Neural cell (in vitro differentiated cells): ENCODE measurements at regions not wholly inside any gene's neighbourhood (a gene's known extent, or its start where the extent isn't known, plus 50 kb on each side); places are given as distances from the start of the nearest gene placed in this dataset.

Experiments used
- H2AFZ ChIP-seq: fragments of 200-600, 300-800 bp; sonication (generic), shearing (Covaris generic); 2 replicates; pipeline ENCODE4 v1.6.0; 2014; ENCODE audit warnings: low read depth, mild to moderate bottlenecking, antibody characterized with exemption, low read length, moderate library complexity
- H3F3A ChIP-seq: fragments of 200-600 bp; shearing (Covaris generic); 2 replicates; pipeline ENCODE4 v1.6.1; 2016; ENCODE audit warnings: mild to moderate bottlenecking, moderate library complexity, mixed read lengths, antibody characterized with exemption, low read length; ENCODE audit not compliant: insufficient read depth, poor library complexity, severe bottlenecking
- H3K27ac ChIP-seq: fragments of 200-600, 300-800 bp; sonication (generic), shearing (Covaris generic); 2 replicates; pipeline ENCODE4 v1.5.1; 2014; ENCODE audit warnings: mild to moderate bottlenecking, low read length, moderate library complexity
- H3K27me3 ChIP-seq: fragments of 300-800, 200-600 bp; sonication (generic), shearing (Covaris generic); 2 replicates; pipeline ENCODE4 v1.6.0; 2014; ENCODE audit warnings: mild to moderate bottlenecking, low read depth, low read length, moderate library complexity; ENCODE audit not compliant: insufficient read depth
- H3K36me3 ChIP-seq: fragments of 300-800, 200-600 bp; sonication (generic), shearing (Covaris generic); 2 replicates; pipeline ENCODE4 v1.5.1; 2014; ENCODE audit warnings: mild to moderate bottlenecking, antibody characterized with exemption, low read length, moderate library complexity; ENCODE audit not compliant: insufficient read depth
- H3K4me2 ChIP-seq: fragments of 300-800, 200-600 bp; sonication (generic), shearing (Covaris generic); 2 replicates; pipeline ENCODE4 v1.6.0; 2014; ENCODE audit warnings: mild to moderate bottlenecking, low read length
- H3K4me3 ChIP-seq: fragments of 300-800, 200-600 bp; sonication (generic), shearing (Covaris generic); 2 replicates; pipeline ENCODE4 v1.5.1; 2014; ENCODE audit warnings: mild to moderate bottlenecking, low read length, moderate library complexity
- H3K79me2 ChIP-seq: fragments of 200-600 bp; shearing (Covaris generic); replicated peaks from 2 replicates; pipeline ENCODE4 v1.6.0; 2014; ENCODE audit warnings: mild to moderate bottlenecking, low read length, moderate library complexity; ENCODE audit not compliant: insufficient read depth
- H3K9ac ChIP-seq: fragments of 300-800, 200-600 bp; sonication (generic), shearing (Covaris generic); 2 replicates; pipeline ENCODE4 v1.6.1; 2016; ENCODE audit warnings: mild to moderate bottlenecking, low read length, mixed read lengths
- H3K9me2 ChIP-seq: fragments of 200-600 bp; shearing (Covaris generic); 2 replicates; pipeline ENCODE4 v1.6.1; 2016; ENCODE audit warnings: mild to moderate bottlenecking, low read length, mixed read lengths; ENCODE audit not compliant: insufficient read depth
- H3K9me3 ChIP-seq: fragments of 200-600, 300-800 bp; sonication (generic), shearing (Covaris generic); 2 replicates; pipeline ENCODE4 v1.6.1; 2016; ENCODE audit warnings: mild to moderate bottlenecking, mixed run types, low read length, moderate library complexity, mixed read lengths
- H4K20me1 ChIP-seq: fragments of 200-600 bp; shearing (Covaris generic); 2 replicates; pipeline ENCODE4 v1.6.1; 2016; ENCODE audit warnings: mild to moderate bottlenecking, mixed run types; ENCODE audit not compliant: insufficient read depth
- CTCF ChIP-seq: fragments of 450-650 bp; IDR thresholded peaks from 2 replicates; pipeline ENCODE4 v1.5.1; 2014; ENCODE audit warnings: antibody characterized with exemption, mild to moderate bottlenecking, moderate library complexity; ENCODE audit not compliant: poor library complexity, severe bottlenecking
- EP300 ChIP-seq: fragments of 450-650 bp; conservative IDR thresholded peaks from 2 replicates; pipeline ENCODE4 v1.6.1; 2014; ENCODE audit warnings: antibody characterized with exemption, mild to moderate bottlenecking, moderate library complexity; ENCODE audit not compliant: poor library complexity, severe bottlenecking
- EZH2 ChIP-seq: fragments of 200-600, 300-800 bp; shearing (Covaris generic), sonication (generic); IDR thresholded peaks from 2 replicates; pipeline ENCODE4 v1.6.1; 2014; ENCODE audit warnings: antibody characterized with exemption, low read length, borderline replicate concordance, mild to moderate bottlenecking; ENCODE audit not compliant: insufficient read depth, poor library complexity, severe bottlenecking
- RAD21 ChIP-seq: fragments of 450-650 bp; conservative IDR thresholded peaks from 2 replicates; pipeline ENCODE4 v1.6.1; 2014; ENCODE audit warnings: antibody characterized with exemption, mild to moderate bottlenecking, moderate library complexity
- SMC3 ChIP-seq: fragments of 450-650 bp; conservative IDR thresholded peaks from 2 replicates; pipeline ENCODE4 v1.6.1; 2014; ENCODE audit warnings: antibody characterized with exemption, mild to moderate bottlenecking, moderate library complexity; ENCODE audit not compliant: poor library complexity
- TAF1 ChIP-seq: IDR thresholded peaks from 2 replicates; pipeline ENCODE4 v1.6.1; 2012; ENCODE audit warnings: low read depth
- TF ChIP-seq, protein P1 (sequence below): IDR thresholded peaks from 2 replicates; pipeline ENCODE4 v1.6.1; 2012; ENCODE audit warnings: borderline replicate concordance

DNA sequence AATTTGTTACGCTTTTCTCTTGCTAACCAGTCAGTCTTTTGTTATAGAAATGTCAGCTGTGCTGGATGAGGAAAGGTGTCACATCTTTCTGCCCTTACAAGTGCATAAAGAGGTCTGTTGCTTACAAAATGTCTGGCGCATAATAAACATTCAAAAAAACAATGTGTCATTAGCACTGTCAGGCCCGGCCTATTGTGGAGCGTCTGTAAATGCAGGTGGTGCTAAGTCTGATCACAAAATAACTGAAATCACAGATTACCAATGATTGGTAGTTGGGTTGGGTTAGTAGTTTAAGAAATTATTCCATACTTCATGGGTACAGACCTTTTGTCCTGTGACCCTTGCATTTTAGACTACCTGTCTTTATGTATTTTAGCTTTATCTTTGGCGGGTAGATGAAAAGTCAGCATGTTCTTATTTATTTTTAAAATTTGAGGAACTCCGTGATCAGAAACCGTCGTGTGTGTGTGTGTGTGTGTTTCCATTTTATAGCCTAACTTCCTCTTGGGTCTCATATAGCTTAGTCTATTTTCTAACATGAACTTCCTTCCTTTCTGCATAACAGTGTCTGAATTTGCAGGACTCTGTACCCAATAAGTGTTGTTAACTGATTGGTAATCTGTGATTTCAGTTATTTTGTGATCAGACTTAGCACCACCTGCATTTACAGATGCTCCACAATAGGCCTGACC lies 88.1 kb upstream of the IFNGR1 start:
- Histone ChIP-seq H4K20me1 (no peaks in the 10 kb centered on the region), H3K79me2 (no peaks in the 10 kb centered on the region), H2AFZ (no peak overlapping the region), H3K4me3 (no peak overlapping the region), H3K36me3 (no peaks in the 10 kb centered on the region), H3K9ac (no peak overlapping the region), H3K9me3 (no peaks in the 10 kb centered on the region), H3K9me2 (no peaks in the 10 kb centered on the region), H3K4me2 (no peak overlapping the region), H3K27me3 (no peaks in the 10 kb centered on the region), H3F3A (no peaks in the 10 kb centered on the region), H3K27ac (no peak overlapping the region)
- TF ChIP-seq CTCF (no peak), EZH2 (no peak), RAD21 (no peak), EP300 (no peak), TAF1 (no peak), SMC3 (no peak)
- TF ChIP-seq, protein P1, sequence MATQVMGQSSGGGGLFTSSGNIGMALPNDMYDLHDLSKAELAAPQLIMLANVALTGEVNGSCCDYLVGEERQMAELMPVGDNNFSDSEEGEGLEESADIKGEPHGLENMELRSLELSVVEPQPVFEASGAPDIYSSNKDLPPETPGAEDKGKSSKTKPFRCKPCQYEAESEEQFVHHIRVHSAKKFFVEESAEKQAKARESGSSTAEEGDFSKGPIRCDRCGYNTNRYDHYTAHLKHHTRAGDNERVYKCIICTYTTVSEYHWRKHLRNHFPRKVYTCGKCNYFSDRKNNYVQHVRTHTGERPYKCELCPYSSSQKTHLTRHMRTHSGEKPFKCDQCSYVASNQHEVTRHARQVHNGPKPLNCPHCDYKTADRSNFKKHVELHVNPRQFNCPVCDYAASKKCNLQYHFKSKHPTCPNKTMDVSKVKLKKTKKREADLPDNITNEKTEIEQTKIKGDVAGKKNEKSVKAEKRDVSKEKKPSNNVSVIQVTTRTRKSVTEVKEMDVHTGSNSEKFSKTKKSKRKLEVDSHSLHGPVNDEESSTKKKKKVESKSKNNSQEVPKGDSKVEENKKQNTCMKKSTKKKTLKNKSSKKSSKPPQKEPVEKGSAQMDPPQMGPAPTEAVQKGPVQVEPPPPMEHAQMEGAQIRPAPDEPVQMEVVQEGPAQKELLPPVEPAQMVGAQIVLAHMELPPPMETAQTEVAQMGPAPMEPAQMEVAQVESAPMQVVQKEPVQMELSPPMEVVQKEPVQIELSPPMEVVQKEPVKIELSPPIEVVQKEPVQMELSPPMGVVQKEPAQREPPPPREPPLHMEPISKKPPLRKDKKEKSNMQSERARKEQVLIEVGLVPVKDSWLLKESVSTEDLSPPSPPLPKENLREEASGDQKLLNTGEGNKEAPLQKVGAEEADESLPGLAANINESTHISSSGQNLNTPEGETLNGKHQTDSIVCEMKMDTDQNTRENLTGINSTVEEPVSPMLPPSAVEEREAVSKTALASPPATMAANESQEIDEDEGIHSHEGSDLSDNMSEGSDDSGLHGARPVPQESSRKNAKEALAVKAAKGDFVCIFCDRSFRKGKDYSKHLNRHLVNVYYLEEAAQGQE: no peak

- no peak overlapping the region for H2AFZ ChIP-seq
- H3K36me3 ChIP-seq: no peaks in the 10 kb centered on the region
- no peak overlapping the region for H3K4me3 ChIP-seq
- H4K20me1 ChIP-seq: no peaks in the 10 kb centered on the region
- H3K9me3 ChIP-seq: no peaks in the 10 kb centered on the region
- H3K27me3 ChIP-seq: no peaks in the 10 kb centered on the region
- no peak overlapping the region for H3K27ac ChIP-seq
- TF ChIP-seq SMC3 (no peak), CTCF (no peak), EZH2 (no peak), EP300 (no peak), TAF1 (no peak)
- no peaks in the 10 kb centered on the region for H3K79me2 ChIP-seq
- no peak overlapping the region for H3K4me2 ChIP-seq
- H3K9me2 ChIP-seq: no peaks in the 10 kb centered on the region
- H3F3A ChIP-seq: no peaks in the 10 kb centered on the region
- no peak overlapping the region for H3K9ac ChIP-seq
Measured at GRCh38 chr6:137305691-137306090, 86.5 kb upstream of the IFNGR1 start.
